HepG2 (cell line): ENCODE measurements at regions not wholly inside any gene's neighbourhood (a gene's known extent, or its start where the extent isn't known, plus 50 kb on each side); places are given as distances from the start of the nearest gene placed in this dataset.

Experiments used
- ARNT ChIP-seq: fragments of 450-650 bp; IDR thresholded peaks from 2 replicates; pipeline ENCODE4 v1.6.1; 2017
- CREB1 ChIP-seq, 2 experiments: fragments of 450-650 bp in 1 of 2; IDR thresholded peaks; 2 replicates each; pipeline ENCODE4 v1.6.1; 2016 to 2017; ENCODE audit warnings: control low read depth in 1 of 2, mild to moderate bottlenecking in 1 of 2, missing compliant biosample characterization in 1 of 2, missing genetic modification characterization in 1 of 2
- CTCF ChIP-seq: sonication (generic); formaldehyde crosslinking; IDR thresholded peaks from 2 replicates; pipeline ENCODE4 v1.5.0; 2020; ENCODE audit warnings: mild to moderate bottlenecking, missing genetic modification reagents, moderate library complexity
- NONO ChIP-seq, 2 experiments: fragments of 450-650 bp in 1 of 2; sonication (generic) in 1 of 2; formaldehyde crosslinking in 1 of 2; IDR thresholded peaks in 1 of 2; conservative IDR thresholded peaks in 1 of 2; 2 replicates each; pipeline versions ENCODE4 v1.6.1 to v1.8.0; 2017 to 2022; ENCODE audit warnings: mild to moderate bottlenecking in 1 of 2, missing genetic modification reagents in 1 of 2, moderate library complexity in 1 of 2
- SOX5 ChIP-seq: IDR thresholded peaks from 2 replicates; pipeline ENCODE4 v1.6.1; 2016; ENCODE audit warnings: borderline replicate concordance
- TF ChIP-seq, protein P1 (sequence below): sonication (generic); formaldehyde crosslinking; IDR thresholded peaks from 2 replicates; pipeline ENCODE4 v1.4.0; 2020; ENCODE audit warnings: low read depth, missing genetic modification reagents

DNA sequence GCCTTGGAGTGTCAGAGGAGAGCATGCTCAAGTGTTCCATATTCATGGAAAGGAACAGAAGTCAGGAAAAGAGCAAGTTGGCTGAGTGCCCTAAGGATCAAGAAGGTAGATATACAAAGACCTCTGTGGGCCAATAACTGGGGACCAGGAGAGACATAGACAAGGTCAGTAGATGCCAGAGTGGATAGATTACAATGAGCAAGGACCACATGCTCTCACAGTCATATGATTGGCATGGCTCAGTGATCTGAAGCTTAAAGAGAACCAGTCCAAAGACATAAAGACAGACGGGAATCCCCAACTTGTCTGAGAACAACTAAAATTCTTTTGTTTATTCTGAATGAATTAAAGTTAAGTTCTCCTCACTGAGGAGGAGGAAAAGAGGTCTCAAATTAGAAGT is 289.7 kb downstream of the HS3ST1 start:
- TF ChIP-seq, protein P1, sequence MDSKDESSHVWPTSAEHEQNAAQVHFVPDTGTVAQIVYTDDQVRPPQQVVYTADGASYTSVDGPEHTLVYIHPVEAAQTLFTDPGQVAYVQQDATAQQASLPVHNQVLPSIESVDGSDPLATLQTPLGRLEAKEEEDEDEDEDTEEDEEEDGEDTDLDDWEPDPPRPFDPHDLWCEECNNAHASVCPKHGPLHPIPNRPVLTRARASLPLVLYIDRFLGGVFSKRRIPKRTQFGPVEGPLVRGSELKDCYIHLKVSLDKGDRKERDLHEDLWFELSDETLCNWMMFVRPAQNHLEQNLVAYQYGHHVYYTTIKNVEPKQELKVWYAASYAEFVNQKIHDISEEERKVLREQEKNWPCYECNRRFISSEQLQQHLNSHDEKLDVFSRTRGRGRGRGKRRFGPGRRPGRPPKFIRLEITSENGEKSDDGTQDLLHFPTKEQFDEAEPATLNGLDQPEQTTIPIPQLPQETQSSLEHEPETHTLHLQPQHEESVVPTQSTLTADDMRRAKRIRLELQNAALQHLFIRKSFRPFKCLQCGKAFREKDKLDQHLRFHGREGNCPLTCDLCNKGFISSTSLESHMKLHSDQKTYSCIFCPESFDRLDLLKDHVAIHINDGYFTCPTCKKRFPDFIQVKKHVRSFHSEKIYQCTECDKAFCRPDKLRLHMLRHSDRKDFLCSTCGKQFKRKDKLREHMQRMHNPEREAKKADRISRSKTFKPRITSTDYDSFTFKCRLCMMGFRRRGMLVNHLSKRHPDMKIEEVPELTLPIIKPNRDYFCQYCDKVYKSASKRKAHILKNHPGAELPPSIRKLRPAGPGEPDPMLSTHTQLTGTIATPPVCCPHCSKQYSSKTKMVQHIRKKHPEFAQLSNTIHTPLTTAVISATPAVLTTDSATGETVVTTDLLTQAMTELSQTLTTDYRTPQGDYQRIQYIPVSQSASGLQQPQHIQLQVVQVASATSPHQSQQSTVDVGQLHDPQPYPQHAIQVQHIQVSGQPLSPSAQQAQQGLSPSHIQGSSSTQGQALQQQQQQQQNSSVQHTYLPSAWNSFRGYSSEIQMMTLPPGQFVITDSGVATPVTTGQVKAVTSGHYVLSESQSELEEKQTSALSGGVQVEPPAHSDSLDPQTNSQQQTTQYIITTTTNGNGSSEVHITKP (CRISPR knock-in tag) = no peak
- no peak for TF ChIP-seq SOX5
- TF ChIP-seq ARNT = no peak
- TF ChIP-seq CREB1 (IDR thresholded peaks at IDR 0.05) = no peak
- TF ChIP-seq CREB1 (CRISPR knock-in tag; IDR thresholded peaks at IDR 0.05) = no peak
- no peak for TF ChIP-seq CTCF (CRISPR knock-in tag)
- no peak for TF ChIP-seq NONO (IDR thresholded peaks at IDR 0.05)
- no peak for TF ChIP-seq NONO (CRISPR knock-in tag; conservative IDR thresholded peaks at IDR 0.05)
